ENCODE measurements at regions not wholly inside any gene's neighbourhood (a gene's known extent, or its start where the extent isn't known, plus 50 kb on each side); places are given as distances from the start of the nearest gene placed in this dataset.

GRCh38 chr6:147999001-147999540, 343.6 kb upstream of the SASH1 start:
- Histone ChIP-seq H2BK5ac (ENCODE audit: low read depth, low read length, poor library complexity, severe bottlenecking) (no peak overlapping the region), H3K56ac (ENCODE audit: extremely low read depth, insufficient read depth, low read length) (no peak overlapping the region), H3K9me3 (ENCODE audit: control insufficient read depth, insufficient read depth, low read length) (no peaks in the 10 kb centered on the region), H3K36me3 (ENCODE audit: control insufficient read depth, insufficient read depth, low read length) (no peaks in the 10 kb centered on the region), H2BK20ac (ENCODE audit: low read depth, low read length) (no peak overlapping the region), H3K4me3 (ENCODE audit: insufficient read depth, low read depth, low read length) (no peak overlapping the region), H3K4ac (ENCODE audit: low read depth, low read length) (no peak overlapping the region), H3K9me1 (ENCODE audit: insufficient read depth, low read length) (no peaks in the 10 kb centered on the region), H3K14ac (replicated peaks; ENCODE audit: low read depth, low read length) (no peak overlapping the region), H3K79me1 (ENCODE audit: low read depth in 1 of 2, low read length in 2 of 2) (no peaks in the 10 kb centered on the region), H3K27me3 (ENCODE audit: control insufficient read depth, insufficient read depth, low read length) (no peaks in the 10 kb centered on the region), H3K23ac (ENCODE audit: low read depth, low read length) (no peak overlapping the region), H2BK120ac (ENCODE audit: low read depth, low read length) (no peak overlapping the region), H3K27ac (ENCODE audit: insufficient read depth, low read length) (no peak overlapping the region), H2BK15ac (ENCODE audit: low read depth, low read length) (no peak overlapping the region), H4K91ac (ENCODE audit: insufficient read depth, low read depth, low read length) (no peak overlapping the region), H3K18ac (ENCODE audit: low read depth, low read length) (no peak overlapping the region), H3K4me2 (ENCODE audit: low read depth, low read length) (no peak overlapping the region), H2AFZ (replicated peaks; ENCODE audit: low read length, poor library complexity) (no peak overlapping the region), H3K4me1 (ENCODE audit: control insufficient read depth, insufficient read depth, low read length) (no peaks in the 10 kb centered on the region), H4K20me1 (ENCODE audit: insufficient read depth, low read length) (no peaks in the 10 kb centered on the region), H4K5ac (ENCODE audit: low read depth, low read length) (no peak overlapping the region), H2AK5ac (ENCODE audit: low read depth, low read length) (no peak overlapping the region), H2AK9ac (replicated peaks; ENCODE audit: low read depth, low read length, poor library complexity) (no peak overlapping the region), H4K8ac (ENCODE audit: low read depth in 2 of 2, low read length in 2 of 2) (no peak overlapping the region), H3K9ac (ENCODE audit: low read depth, low read length) (no peak overlapping the region)
- TF ChIP-seq SMC3 (IDR thresholded peaks at IDR 0.05; ENCODE audit: low read depth, low read length) (no peak), FOS (IDR thresholded peaks at IDR 0.05; ENCODE audit: low read depth, low read length) (no peak)
- BruUV-seq (replicated peaks) = no TSS peak
- CTCF ChIA-PET = no interaction called here
- DNase-seq = no peak
- intact Hi-C loops (cut with micrococcal nuclease) (no loop called here), in situ Hi-C loops (cut with MboI; ENCODE audit: low sequenced_read_pairs) (no loop called here), dilution Hi-C loops (cut with HindIII; ENCODE audit: low sequenced_read_pairs, unreplicated experiment) (no loop called here)
- POLR2A ChIA-PET (ENCODE audit: unreplicated experiment) = interaction anchor here (0.6 kb wide), 1 partner anchor 107 kb away, joined by 5 read pairs; no protein-coding TSS in a partner anchor
- ATAC-seq (ENCODE audit: low read depth) = no peak

Data from IMR-90 (cell line).